IMR-90 (cell line): ENCODE measurements at regions not wholly inside any gene's neighbourhood (a gene's known extent, or its start where the extent isn't known, plus 50 kb on each side); places are given as distances from the start of the nearest gene placed in this dataset.

Experiments
- ATAC-seq: fragments of 200-7000 bp; cut with Tn5 transposase; 2 replicates; pipeline ENCODE4 v1.9.1; 2020; ENCODE audit warnings: low read depth, mild to moderate bottlenecking, moderate library complexity
- BruUV-seq: library from RNA; stranded (reverse); fragments of 400-500 nt; replicated peaks from 2 replicates; lab custom pipeline; 2021; lab: Mats Ljungman, UMichigan
- CTCF ChIA-PET: fragments of 300-600 bp; formaldehyde crosslinking; extraction: SDS; loops from one replicate; lab custom pipeline; 2021; ENCODE audit warnings: antibody characterized with exemption; lab: Yijun Ruan, JAX
- POLR2A ChIA-PET: fragments of 300-600 bp; sonication (Branson Sonifier 250); formaldehyde crosslinking; loops from one replicate; lab custom pipeline; 2022; ENCODE audit warnings: antibody characterized with exemption; ENCODE audit not compliant: unreplicated experiment; lab: Charles Lee
- DNase-seq: peaks from one replicate; pipeline ENCODE4 v3.0.0; 2013
- H2AFZ ChIP-seq: replicated peaks from 2 replicates; pipeline ENCODE3; 2013; ENCODE audit warnings: low read length, mild to moderate bottlenecking; ENCODE audit not compliant: poor library complexity
- H2AK5ac ChIP-seq: 2 replicates; pipeline ENCODE4 v1.6.1; 2013; ENCODE audit warnings: low read depth, low read length, inconsistent platforms
- H2AK9ac ChIP-seq: replicated peaks from 2 replicates; pipeline ENCODE3; 2013; ENCODE audit warnings: mild to moderate bottlenecking, low read depth, low read length, moderate library complexity; ENCODE audit not compliant: poor library complexity
- H2BK120ac ChIP-seq: 2 replicates; pipeline ENCODE4 v1.6.1; 2013; ENCODE audit warnings: low read depth, low read length, inconsistent platforms
- H2BK15ac ChIP-seq: 3 replicates; pipeline ENCODE4 v1.6.1; 2013; ENCODE audit warnings: low read depth, low read length, inconsistent platforms
- H2BK20ac ChIP-seq: 2 replicates; pipeline ENCODE4 v1.6.1; 2013; ENCODE audit warnings: low read depth, mild to moderate bottlenecking, inconsistent platforms, low read length, moderate library complexity
- H2BK5ac ChIP-seq: 2 replicates; pipeline ENCODE4 v1.6.1; 2013; ENCODE audit warnings: mild to moderate bottlenecking, low read depth, low read length, inconsistent platforms; ENCODE audit not compliant: poor library complexity, severe bottlenecking
- H3K14ac ChIP-seq: replicated peaks from 2 replicates; pipeline ENCODE4 v1.6.1; 2013; ENCODE audit warnings: low read depth, low read length, inconsistent platforms
- H3K18ac ChIP-seq: 2 replicates; pipeline ENCODE4 v1.6.1; 2013; ENCODE audit warnings: low read depth, low read length, control low read depth
- H3K23ac ChIP-seq: 2 replicates; pipeline ENCODE4 v1.6.1; 2013; ENCODE audit warnings: low read depth, low read length, inconsistent platforms
- H3K27ac ChIP-seq: 2 replicates; pipeline ENCODE4 v1.5.1; 2013; ENCODE audit warnings: mild to moderate bottlenecking, control low read depth, low read length; ENCODE audit not compliant: insufficient read depth
- H3K27me3 ChIP-seq: 2 replicates; pipeline ENCODE4 v1.6.1; 2013; ENCODE audit warnings: low read length; ENCODE audit not compliant: control insufficient read depth, insufficient read depth
- H3K36me3 ChIP-seq: 2 replicates; pipeline ENCODE4 v1.6.1; 2013; ENCODE audit warnings: low read length, mixed read lengths; ENCODE audit not compliant: control insufficient read depth, insufficient read depth
- H3K4ac ChIP-seq: 2 replicates; pipeline ENCODE4 v1.6.1; 2013; ENCODE audit warnings: low read depth, low read length, inconsistent platforms
- H3K4me1 ChIP-seq: 2 replicates; pipeline ENCODE4 v1.6.1; 2013; ENCODE audit warnings: low read length, mixed read lengths; ENCODE audit not compliant: control insufficient read depth, insufficient read depth
- H3K4me2 ChIP-seq: 2 replicates; pipeline ENCODE4 v1.6.1; 2013; ENCODE audit warnings: low read depth, mild to moderate bottlenecking, control low read depth, low read length, moderate library complexity
- H3K4me3 ChIP-seq: 2 replicates; pipeline ENCODE4 v1.5.1; 2013; ENCODE audit warnings: low read depth, mild to moderate bottlenecking, control low read depth, low read length, moderate library complexity; ENCODE audit not compliant: insufficient read depth
- H3K56ac ChIP-seq: 2 replicates; pipeline ENCODE4 v1.6.1; 2013; ENCODE audit warnings: low read length, inconsistent platforms; ENCODE audit not compliant: insufficient read depth; ENCODE audit errors: extremely low read depth
- H3K79me1 ChIP-seq, 2 experiments: 2 replicates each; pipeline ENCODE4 v1.6.1; 2013; ENCODE audit warnings: low read length in 2 of 2, inconsistent platforms in 1 of 2, low read depth in 1 of 2
- H3K9ac ChIP-seq: 2 replicates; pipeline ENCODE4 v1.6.1; 2013; ENCODE audit warnings: low read depth, low read length, control low read depth
- H3K9me1 ChIP-seq: 2 replicates; pipeline ENCODE4 v1.6.1; 2013; ENCODE audit warnings: low read length, inconsistent platforms; ENCODE audit not compliant: insufficient read depth
- H3K9me3 ChIP-seq: 2 replicates; pipeline ENCODE4 v1.6.1; 2013; ENCODE audit warnings: low read length; ENCODE audit not compliant: control insufficient read depth, insufficient read depth
- H4K20me1 ChIP-seq: 2 replicates; pipeline ENCODE4 v1.6.1; 2013; ENCODE audit warnings: low read length, inconsistent platforms; ENCODE audit not compliant: insufficient read depth
- H4K5ac ChIP-seq: 2 replicates; pipeline ENCODE4 v1.6.1; 2013; ENCODE audit warnings: mild to moderate bottlenecking, low read depth, low read length, control low read depth
- H4K8ac ChIP-seq, 2 experiments: 2 replicates each; pipeline ENCODE4 v1.6.1; 2013; ENCODE audit warnings: low read depth in 2 of 2, low read length in 2 of 2, control low read depth in 1 of 2, inconsistent platforms in 1 of 2
- H4K91ac ChIP-seq: 2 replicates; pipeline ENCODE4 v1.6.1; 2013; ENCODE audit warnings: low read depth, low read length, inconsistent platforms; ENCODE audit not compliant: insufficient read depth
- BHLHE40 ChIP-seq: fragments of 150-350 bp; IDR thresholded peaks from 2 replicates; pipeline ENCODE4 v1.6.1; 2016; ENCODE audit warnings: mild to moderate bottlenecking, low read depth, low read length
- CEBPB ChIP-seq: IDR thresholded peaks from 2 replicates; pipeline ENCODE4 v1.6.1; 2012; ENCODE audit warnings: low read depth, low read length, improper control_type of control experiment
- CHD1 ChIP-seq: IDR thresholded peaks from 2 replicates; pipeline ENCODE4 v1.6.1; 2012; ENCODE audit warnings: low read depth, low read length, improper control_type of control experiment
- FOS ChIP-seq: fragments of 150-350 bp; IDR thresholded peaks from 2 replicates; pipeline ENCODE4 v1.6.1; 2016; ENCODE audit warnings: low read depth, low read length
- MAFK ChIP-seq: IDR thresholded peaks from 2 replicates; pipeline ENCODE4 v1.6.1; 2012; ENCODE audit warnings: low read depth, low read length, improper control_type of control experiment
- MAZ ChIP-seq: IDR thresholded peaks from 2 replicates; pipeline ENCODE4 v1.6.1; 2012; ENCODE audit warnings: low read depth, mild to moderate bottlenecking, low read length, improper control_type of control experiment, moderate library complexity, borderline replicate concordance
- NFE2L2 ChIP-seq: fragments of 150-350 bp; IDR thresholded peaks from 2 replicates; pipeline ENCODE4 v1.6.1; 2016; ENCODE audit warnings: low read depth, mild to moderate bottlenecking, low read length
- POLR2A ChIP-seq: IDR thresholded peaks from 2 replicates; pipeline ENCODE4 v1.6.1; 2012; ENCODE audit warnings: mild to moderate bottlenecking, low read depth, low read length
- RAD21 ChIP-seq: IDR thresholded peaks from 2 replicates; pipeline ENCODE4 v1.6.1; 2012; ENCODE audit warnings: low read length, improper control_type of control experiment
- RCOR1 ChIP-seq: IDR thresholded peaks from 2 replicates; pipeline ENCODE4 v1.6.1; 2012; ENCODE audit warnings: mild to moderate bottlenecking, low read length, improper control_type of control experiment; ENCODE audit not compliant: insufficient replicate concordance
- RFX5 ChIP-seq: IDR thresholded peaks from 2 replicates; pipeline ENCODE4 v1.8.0; 2012; ENCODE audit warnings: low read depth, mild to moderate bottlenecking, low read length, moderate library complexity
- SMC3 ChIP-seq: fragments of 150-350 bp; IDR thresholded peaks from 2 replicates; pipeline ENCODE4 v1.6.1; 2016; ENCODE audit warnings: low read depth, mild to moderate bottlenecking, antibody characterized with exemption, low read length, moderate library complexity
- WGBS, 2 experiments: methylation state at CpG; one replicate each; pipeline versions ENCODE4 v1.1.5 to v1.1.7; 2013; ENCODE audit warnings: missing lambda C conversion rate in 2 of 2; ENCODE audit not compliant: insufficient read length in 1 of 2; ENCODE audit errors: extremely low coverage in 2 of 2; 5-methylcytosine and 5-hydroxymethylcytosine counted together
- dilution Hi-C: fragments of 300-500 bp; cut with HindIII; formaldehyde crosslinking; loops from one replicate; pipeline ENCODE4 v1.14.3; 2018; ENCODE audit warnings: low sequenced_read_pairs; ENCODE audit not compliant: unreplicated experiment
- in situ Hi-C: fragments of 300-500 bp; cut with MboI; formaldehyde crosslinking; loops from 3 replicates; pipeline ENCODE4 v1.14.3; 2019; ENCODE audit warnings: low sequenced_read_pairs, inconsistent platforms, mixed read lengths
- intact Hi-C: fragments of 100-400 bp; cut with micrococcal nuclease; formaldehyde crosslinking; loops from 2 replicates; pipeline ENCODE4 v1.10.0; 2022
- TF ChIP-seq, protein P1 (sequence below): conservative IDR thresholded peaks from 2 replicates; pipeline ENCODE4 v1.5.1; 2012; ENCODE audit warnings: mild to moderate bottlenecking, low read depth, low read length, improper control_type of control experiment
- TF ChIP-seq, protein P2 (sequence below): fragments of 150-350 bp; IDR thresholded peaks from 2 replicates; pipeline ENCODE4 v1.6.1; 2016; ENCODE audit warnings: low read depth, mild to moderate bottlenecking, low read length, moderate library complexity, borderline replicate concordance

DNA sequence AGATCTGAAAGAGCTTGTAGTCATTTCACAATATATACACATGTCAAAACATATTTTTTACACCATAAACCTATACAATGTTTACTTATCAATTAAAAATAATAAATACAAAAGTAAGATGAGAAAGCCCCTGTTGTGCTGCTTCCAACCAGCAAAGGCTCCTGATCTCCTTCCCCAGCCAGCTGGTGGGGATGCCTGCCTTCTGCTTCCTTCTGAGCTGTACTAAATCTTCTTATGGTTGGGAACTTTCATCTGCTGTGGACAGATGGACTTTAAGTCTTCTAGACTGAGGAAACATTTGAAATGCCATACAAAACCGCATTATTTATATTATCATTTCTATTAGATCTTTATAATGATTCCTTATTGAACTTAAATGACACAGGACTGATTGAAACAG is 745.3 kb upstream of the CHD1 start:
- no peaks in the 10 kb centered on the region for H3K79me1 ChIP-seq
- H2AK9ac ChIP-seq: no peak overlapping the region
- H2BK20ac ChIP-seq: no peak overlapping the region
- H3K23ac ChIP-seq: no peak overlapping the region
- dilution Hi-C loops (no loop called here), intact Hi-C loops (no loop called here), in situ Hi-C loops (no loop called here)
- H3K4me2 ChIP-seq: no peak overlapping the region
- no peak overlapping the region for H2AK5ac ChIP-seq
- H3K27me3 ChIP-seq: no peaks in the 10 kb centered on the region
- no peak overlapping the region for H2BK5ac ChIP-seq
- H2BK120ac ChIP-seq: no peak overlapping the region
- no peaks in the 10 kb centered on the region for H3K36me3 ChIP-seq
- H3K14ac ChIP-seq: no peak overlapping the region
- H3K9me3 ChIP-seq: no peaks in the 10 kb centered on the region
- H4K20me1 ChIP-seq: no peaks in the 10 kb centered on the region
- H3K27ac ChIP-seq: no peak overlapping the region
- no peak overlapping the region for H4K91ac ChIP-seq
- no peaks in the 10 kb centered on the region for H3K9me1 ChIP-seq
- no peak overlapping the region for H3K4ac ChIP-seq
- H3K56ac ChIP-seq: no peak overlapping the region
- ChIA-PET POLR2A (no interaction called here), CTCF (no interaction called here)
- DNase-seq (no peak), ATAC-seq (no peak)
- H3K9ac ChIP-seq: no peak overlapping the region
- no peak overlapping the region for H3K18ac ChIP-seq
- no peak overlapping the region for H4K5ac ChIP-seq
- no peaks in the 10 kb centered on the region for H3K4me1 ChIP-seq
- no peak overlapping the region for H3K4me3 ChIP-seq
- no peak overlapping the region for H4K8ac ChIP-seq
- TF ChIP-seq BHLHE40 (no peak), RAD21 (no peak), MAZ (no peak), MAFK (no peak), CHD1 (no peak), NFE2L2 (no peak), SMC3 (no peak), CEBPB (no peak), POLR2A (no peak), RFX5 (no peak), FOS (no peak), RCOR1 (no peak)
- TF ChIP-seq, protein P1, sequence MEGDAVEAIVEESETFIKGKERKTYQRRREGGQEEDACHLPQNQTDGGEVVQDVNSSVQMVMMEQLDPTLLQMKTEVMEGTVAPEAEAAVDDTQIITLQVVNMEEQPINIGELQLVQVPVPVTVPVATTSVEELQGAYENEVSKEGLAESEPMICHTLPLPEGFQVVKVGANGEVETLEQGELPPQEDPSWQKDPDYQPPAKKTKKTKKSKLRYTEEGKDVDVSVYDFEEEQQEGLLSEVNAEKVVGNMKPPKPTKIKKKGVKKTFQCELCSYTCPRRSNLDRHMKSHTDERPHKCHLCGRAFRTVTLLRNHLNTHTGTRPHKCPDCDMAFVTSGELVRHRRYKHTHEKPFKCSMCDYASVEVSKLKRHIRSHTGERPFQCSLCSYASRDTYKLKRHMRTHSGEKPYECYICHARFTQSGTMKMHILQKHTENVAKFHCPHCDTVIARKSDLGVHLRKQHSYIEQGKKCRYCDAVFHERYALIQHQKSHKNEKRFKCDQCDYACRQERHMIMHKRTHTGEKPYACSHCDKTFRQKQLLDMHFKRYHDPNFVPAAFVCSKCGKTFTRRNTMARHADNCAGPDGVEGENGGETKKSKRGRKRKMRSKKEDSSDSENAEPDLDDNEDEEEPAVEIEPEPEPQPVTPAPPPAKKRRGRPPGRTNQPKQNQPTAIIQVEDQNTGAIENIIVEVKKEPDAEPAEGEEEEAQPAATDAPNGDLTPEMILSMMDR: no peak
- TF ChIP-seq, protein P2, sequence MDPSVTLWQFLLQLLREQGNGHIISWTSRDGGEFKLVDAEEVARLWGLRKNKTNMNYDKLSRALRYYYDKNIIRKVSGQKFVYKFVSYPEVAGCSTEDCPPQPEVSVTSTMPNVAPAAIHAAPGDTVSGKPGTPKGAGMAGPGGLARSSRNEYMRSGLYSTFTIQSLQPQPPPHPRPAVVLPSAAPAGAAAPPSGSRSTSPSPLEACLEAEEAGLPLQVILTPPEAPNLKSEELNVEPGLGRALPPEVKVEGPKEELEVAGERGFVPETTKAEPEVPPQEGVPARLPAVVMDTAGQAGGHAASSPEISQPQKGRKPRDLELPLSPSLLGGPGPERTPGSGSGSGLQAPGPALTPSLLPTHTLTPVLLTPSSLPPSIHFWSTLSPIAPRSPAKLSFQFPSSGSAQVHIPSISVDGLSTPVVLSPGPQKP: no peak
- WGBS, 2 experiments: no CpG with 5 or more reads among the region's 1 CpG
- no peak overlapping the region for H2AFZ ChIP-seq
- BruUV-seq: no TSS peak
- no peak overlapping the region for H2BK15ac ChIP-seq
